ENCODE measurements at regions not wholly inside any gene's neighbourhood (a gene's known extent, or its start where the extent isn't known, plus 50 kb on each side); places are given as distances from the start of the nearest gene placed in this dataset.
A peak's percentile ranks its signal among the peaks of the same experiment; 100 is the strongest.

- DNase-seq: no peak
Observed at GRCh38 chr2:18503376-18504228, 56.9 kb downstream of the RDH14 start.

GRCh38 chr2:18502142-18502541 lies 58.3 kb downstream of the RDH14 start:
- no peak for DNase-seq

- no peak for DNase-seq
Observed at GRCh38 chr2:18501729-18502128, 58.7 kb downstream of the RDH14 start.

- no peak for DNase-seq
Observed at GRCh38 chr2:18501156-18501555, 59.3 kb downstream of the RDH14 start.

- peak; percentile 34 for DNase-seq
Observed at GRCh38 chr2:18500333-18500732, 60.1 kb downstream of the RDH14 start.

- DNase-seq: no peak
Observed at GRCh38 chr2:18498531-18498930, 61.9 kb downstream of the RDH14 start.

GRCh38 chr2:18496516-18496915 lies 63.9 kb downstream of the RDH14 start:
- DNase-seq: no peak

- no peak for DNase-seq
Observed at GRCh38 chr2:18495058-18495457, 65.4 kb downstream of the RDH14 start.

- no peak for DNase-seq
Observed at GRCh38 chr2:18492721-18493120, 67.7 kb downstream of the RDH14 start.

- DNase-seq: no peak
Observed at GRCh38 chr2:18491577-18491976, 68.9 kb downstream of the RDH14 start.

- DNase-seq: no peak
Observed at GRCh38 chr2:18490901-18491300, 69.6 kb downstream of the RDH14 start.

- no peak for DNase-seq
Observed at GRCh38 chr2:18487106-18487913, 73.1 kb downstream of the RDH14 start.

GRCh38 chr2:18484625-18485024 lies 75.8 kb downstream of the RDH14 start:
- no peak for DNase-seq

- DNase-seq: no peak
Observed at GRCh38 chr2:18483896-18484295, 76.6 kb downstream of the RDH14 start.

GRCh38 chr2:18482666-18483065 lies 77.8 kb downstream of the RDH14 start:
- DNase-seq: no peak

- DNase-seq: peak; percentile 77
Observed at GRCh38 chr2:18479947-18480369, 80.5 kb downstream of the RDH14 start.

- DNase-seq: no peak
Observed at GRCh38 chr2:18477293-18477692, 83.2 kb downstream of the RDH14 start.

- no peak for DNase-seq
Observed at GRCh38 chr2:18476484-18476883, 84.0 kb downstream of the RDH14 start.

- no peak for DNase-seq
Observed at GRCh38 chr2:18475884-18476283, 84.6 kb downstream of the RDH14 start.

GRCh38 chr2:18474700-18475099 lies 85.8 kb downstream of the RDH14 start:
- DNase-seq: no peak

- peak; percentile 37 for DNase-seq
Observed at GRCh38 chr2:18473241-18474181, 86.9 kb downstream of the RDH14 start.

- DNase-seq: peak; percentile 25
Observed at GRCh38 chr2:18467749-18468360, 92.6 kb downstream of the RDH14 start.

Data from eye (tissue), 1 donor.